GM08714 (cell line): ENCODE measurements at regions not wholly inside any gene's neighbourhood (a gene's known extent, or its start where the extent isn't known, plus 50 kb on each side); places are given as distances from the start of the nearest gene placed in this dataset.
"Not testable (repeated sequence)": the region's sequence is repeated elsewhere in the genome, so short reads cannot be mapped to it uniquely, and the experiment has no call there.

ENCODE experiments used
- H3K4me3 ChIP-seq: fragments of 200-500 bp; sonication (Bioruptor generic); 2 replicates; pipeline ENCODE4 v1.5.1; 2014; ENCODE audit warnings: mild to moderate bottlenecking, low read length, inconsistent platforms
- ZNF274 ChIP-seq: IDR thresholded peaks from 2 replicates; pipeline ENCODE4 v1.6.1; 2012; ENCODE audit warnings: mild to moderate bottlenecking, low read depth, low read length

- H3K4me3 ChIP-seq: no peak overlapping the region
Observed at GRCh38 chr14:40252817-40253447, 820.7 kb upstream of the FBXO33 start.

GRCh38 chr14:40248671-40249070 lies 816.4 kb upstream of the FBXO33 start:
- TF ChIP-seq ZNF274: no peak
- H3K4me3 ChIP-seq: no peak overlapping the region

More at GRCh38 chr14:40252817-40253447, 820.7 kb upstream of the FBXO33 start:
- TF ChIP-seq ZNF274: no peak

- TF ChIP-seq ZNF274: no peak
- no peak overlapping the region for H3K4me3 ChIP-seq
Observed at GRCh38 chr14:40240245-40240859, 808.1 kb upstream of the FBXO33 start.

- no peak overlapping the region for H3K4me3 ChIP-seq
- no peak for TF ChIP-seq ZNF274
Observed at GRCh38 chr14:40232302-40232701, 800.1 kb upstream of the FBXO33 start.

- no peak overlapping the region for H3K4me3 ChIP-seq
- no peak for TF ChIP-seq ZNF274
Observed at GRCh38 chr14:40229676-40230075, 797.4 kb upstream of the FBXO33 start.

- TF ChIP-seq ZNF274: no peak
- H3K4me3 ChIP-seq: no peak overlapping the region
Observed at GRCh38 chr14:40222996-40223395, 790.8 kb upstream of the FBXO33 start.

GRCh38 chr14:40221428-40221827 lies 789.2 kb upstream of the FBXO33 start:
- H3K4me3 ChIP-seq: no peak overlapping the region
- TF ChIP-seq ZNF274: no peak

- no peak overlapping the region for H3K4me3 ChIP-seq
- no peak for TF ChIP-seq ZNF274
Observed at GRCh38 chr14:40219032-40219431, 786.8 kb upstream of the FBXO33 start.

GRCh38 chr14:40218282-40218941 lies 786.2 kb upstream of the FBXO33 start:
- TF ChIP-seq ZNF274: no peak

GRCh38 chr14:40216976-40217375 lies 784.7 kb upstream of the FBXO33 start:
- H3K4me3 ChIP-seq: no peak overlapping the region
- no peak for TF ChIP-seq ZNF274

More at GRCh38 chr14:40218282-40218941, 786.2 kb upstream of the FBXO33 start:
- no peak overlapping the region for H3K4me3 ChIP-seq

GRCh38 chr14:40216408-40216807 lies 784.2 kb upstream of the FBXO33 start:
- H3K4me3 ChIP-seq: not testable (repeated sequence)

GRCh38 chr14:40213701-40214100 lies 781.5 kb upstream of the FBXO33 start:
- TF ChIP-seq ZNF274: no peak
- no peak overlapping the region for H3K4me3 ChIP-seq

GRCh38 chr14:40204441-40205175 lies 772.4 kb upstream of the FBXO33 start:
- no peak overlapping the region for H3K4me3 ChIP-seq
- TF ChIP-seq ZNF274: no peak

GRCh38 chr14:40199101-40199500 lies 766.9 kb upstream of the FBXO33 start:
- H3K4me3 ChIP-seq: no peak overlapping the region
- no peak for TF ChIP-seq ZNF274

- no peak for TF ChIP-seq ZNF274
- H3K4me3 ChIP-seq: no peak overlapping the region
Observed at GRCh38 chr14:40197344-40197743, 765.1 kb upstream of the FBXO33 start.
